EH (cell line): ENCODE measurements at regions not wholly inside any gene's neighbourhood (a gene's known extent, or its start where the extent isn't known, plus 50 kb on each side); places are given as distances from the start of the nearest gene placed in this dataset.

ENCODE experiments used
- DNase-seq: peaks from one replicate; pipeline ENCODE4 v3.0.0-alpha.2; 2015; ENCODE audit warnings: low read depth

DNA sequence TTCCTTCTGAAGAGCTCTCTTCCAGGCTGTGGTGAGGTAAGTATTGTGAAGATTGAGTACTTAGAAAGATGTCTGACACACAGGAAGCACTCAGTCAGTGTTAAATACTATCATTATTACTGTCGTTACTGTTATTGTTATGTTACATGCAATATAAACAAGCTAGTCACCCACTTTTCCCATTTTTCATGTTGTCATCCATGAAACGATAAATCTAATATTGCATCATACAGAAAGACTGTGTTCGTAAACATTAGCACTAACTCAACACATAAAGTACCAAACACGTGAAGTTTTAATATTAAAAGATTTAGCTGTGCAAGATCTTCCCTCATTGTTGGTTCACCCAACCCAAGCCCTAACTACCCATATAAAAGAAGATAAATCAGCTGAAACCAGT is 109.2 kb upstream of the NRSN1 start:
- no peak for DNase-seq

DNA sequence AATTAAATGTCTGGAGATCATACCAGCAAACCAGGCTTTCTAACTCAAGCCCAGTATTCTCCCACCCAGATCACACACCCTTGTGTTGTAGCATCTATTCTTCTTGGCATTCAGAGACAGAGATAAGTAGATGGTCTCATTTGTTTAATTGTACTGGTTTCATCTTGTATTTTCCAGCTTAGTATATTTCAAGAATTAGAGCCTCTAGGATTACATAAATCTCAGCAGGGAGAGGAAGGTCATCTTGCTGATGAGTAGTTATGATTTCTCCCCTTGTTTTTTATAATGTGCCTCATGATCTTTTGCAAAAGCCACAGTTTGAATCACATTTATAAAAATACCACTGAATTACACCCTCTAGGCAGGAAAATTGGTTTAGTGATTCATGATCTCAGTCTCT is 106.6 kb upstream of the NRSN1 start:
- no peak for DNase-seq

DNA sequence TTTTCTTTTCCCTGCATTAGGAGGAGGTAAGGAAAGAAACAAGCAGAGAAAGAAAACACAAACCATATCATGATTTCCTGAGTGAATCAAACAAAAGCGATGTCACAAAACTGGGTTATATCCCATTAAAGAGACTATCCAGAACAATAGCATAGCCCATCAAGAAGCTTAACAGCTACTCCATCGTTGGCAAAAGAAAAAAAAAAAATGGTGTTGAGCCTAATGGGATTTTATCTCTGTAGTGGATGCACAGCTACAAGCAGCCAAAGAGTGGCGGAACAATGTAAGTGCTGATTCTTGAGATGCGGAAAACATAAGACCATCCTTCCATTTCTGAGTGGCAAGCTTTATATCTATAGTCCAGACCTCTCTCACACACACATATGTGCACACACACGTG is 106.2 kb upstream of the NRSN1 start:
- DNase-seq, result no peak

GRCh38 chr6:24026050-24026449 is 100.0 kb upstream of the NRSN1 start:
- DNase-seq, result no peak

GRCh38 chr6:24031496-24031895 is 94.5 kb upstream of the NRSN1 start:
- no peak for DNase-seq

- DNase-seq, result no peak
These were observed 92.9 kb upstream of the NRSN1 start for GRCh38 chr6:24032896-24033688.

DNA sequence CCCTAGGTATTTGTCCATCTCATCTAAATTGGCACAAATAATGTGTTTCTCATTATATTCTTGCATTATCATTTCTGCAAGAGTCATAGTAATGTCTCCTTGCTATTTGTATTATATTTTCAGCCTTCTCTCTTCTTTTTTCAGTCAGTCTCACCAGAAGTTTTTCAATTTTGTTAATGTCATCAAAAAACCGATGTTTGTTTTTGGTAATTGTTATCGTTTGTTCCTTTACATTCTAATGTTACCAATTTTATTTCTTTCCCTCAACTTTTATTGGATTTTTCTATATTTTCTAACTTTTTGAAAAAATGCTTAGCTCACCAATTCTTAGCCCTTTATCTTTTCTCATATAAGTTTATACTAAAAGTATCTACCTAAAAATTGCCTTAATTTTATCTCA is 82.2 kb upstream of the NRSN1 start:
- no peak for DNase-seq

GRCh38 chr6:24051942-24052589 is 73.9 kb upstream of the NRSN1 start:
- no peak for DNase-seq

GRCh38 chr6:24052590-24052961 is 73.4 kb upstream of the NRSN1 start:
- DNase-seq, result no peak

GRCh38 chr6:24053057-24053456 is 73.0 kb upstream of the NRSN1 start:
- no peak for DNase-seq

DNA sequence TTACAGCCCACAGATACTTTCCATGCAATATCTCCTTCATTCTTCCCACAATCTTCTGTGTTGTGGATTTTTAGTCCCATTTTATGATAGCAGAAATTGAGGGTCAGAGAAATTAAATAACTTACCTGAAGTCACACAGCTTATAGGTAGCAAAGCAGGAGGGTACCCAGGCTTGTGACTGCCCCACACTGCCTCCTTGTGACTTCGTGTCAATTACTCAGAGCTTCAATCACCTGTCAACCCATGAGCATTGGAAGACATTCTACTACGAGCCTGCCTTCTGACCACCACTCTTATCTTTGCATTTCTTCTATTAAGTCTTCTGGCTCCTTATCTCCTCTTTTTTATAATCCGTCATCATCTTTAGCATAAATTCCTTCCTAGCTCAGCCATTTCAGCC is 71.6 kb upstream of the NRSN1 start:
- DNase-seq, result no peak

GRCh38 chr6:24056567-24056966 is 69.4 kb upstream of the NRSN1 start:
- DNase-seq, result no peak

GRCh38 chr6:24057030-24057429 is 69.0 kb upstream of the NRSN1 start:
- no peak for DNase-seq

- no peak for DNase-seq
These were observed 64.8 kb upstream of the NRSN1 start for GRCh38 chr6:24060982-24061754.

GRCh38 chr6:24064106-24064505 is 61.9 kb upstream of the NRSN1 start:
- DNase-seq, result no peak

GRCh38 chr6:24064832-24065231 is 61.2 kb upstream of the NRSN1 start:
- no peak for DNase-seq

- no peak for DNase-seq
These were observed 56.5 kb upstream of the NRSN1 start for GRCh38 chr6:24069526-24069925.

- no peak for DNase-seq
These were observed 53.8 kb upstream of the NRSN1 start for GRCh38 chr6:24072038-24072746.

DNA sequence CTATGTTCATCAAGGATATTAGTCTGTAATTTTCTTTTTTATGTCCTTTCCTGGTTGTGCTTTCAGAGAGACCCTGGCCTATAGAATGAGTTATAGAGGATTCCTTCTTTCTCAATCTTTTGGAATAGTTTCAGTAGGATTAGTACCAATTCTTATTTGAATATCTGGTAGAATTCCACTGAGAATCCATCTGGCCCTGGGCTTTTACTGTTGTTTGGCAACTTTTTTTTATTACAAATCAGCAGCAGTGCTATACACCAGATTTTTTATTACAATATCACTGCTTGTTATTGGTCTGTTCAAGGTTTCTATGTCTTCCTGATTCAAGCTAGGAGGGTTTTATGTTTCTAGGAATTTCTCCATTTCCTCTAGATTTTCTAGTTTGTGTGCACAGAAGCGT is 50.0 kb upstream of the NRSN1 start:
- no peak for DNase-seq
